ENCODE measurements at regions not wholly inside any gene's neighbourhood (a gene's known extent, or its start where the extent isn't known, plus 50 kb on each side); places are given as distances from the start of the nearest gene placed in this dataset.

DNA sequence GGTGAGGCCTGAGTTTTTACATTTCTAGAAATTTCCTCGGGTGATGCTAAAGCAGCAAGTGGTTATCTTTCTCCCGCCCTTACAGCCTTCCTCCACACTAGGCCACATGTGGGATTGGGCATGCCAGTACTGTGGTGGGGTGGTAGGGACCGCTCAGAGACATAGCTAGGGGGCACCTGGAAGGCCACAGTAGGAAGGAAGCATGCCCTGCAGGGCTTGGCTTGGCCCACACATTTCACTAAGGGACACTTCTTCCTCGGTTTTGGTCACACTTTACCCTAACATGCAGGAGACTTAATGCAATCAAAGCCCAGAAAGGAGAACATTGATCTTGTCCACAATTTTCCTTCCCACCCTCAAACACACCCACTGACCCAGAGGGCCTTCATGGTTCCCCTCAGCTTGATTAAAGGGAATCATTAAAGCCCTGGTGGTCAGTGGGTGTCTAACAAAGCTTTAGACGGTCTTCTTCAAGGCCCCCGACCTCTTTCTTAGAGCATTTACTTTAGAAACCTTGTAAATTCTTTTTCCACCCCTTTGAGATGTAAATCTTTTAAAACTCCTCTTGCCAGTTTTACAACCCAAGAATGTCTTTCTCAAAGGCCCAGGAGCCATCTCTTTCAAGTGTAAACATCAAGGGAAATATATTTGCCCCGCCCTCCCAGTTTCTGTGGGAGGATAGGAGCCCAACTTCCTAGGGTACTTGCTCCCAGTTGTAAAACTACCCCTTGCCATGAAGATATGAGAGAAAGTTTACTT lies 246.4 kb upstream of the PTBP2 start:
- TF ChIP-seq EP300 (IDR thresholded peaks at IDR 0.05; ENCODE audit: borderline replicate concordance in 1 of 2, low read depth in 1 of 2, low read length in 1 of 2) (no peak), TCF12 (IDR thresholded peaks at IDR 0.05) (no peak), MEF2A (IDR thresholded peaks at IDR 0.05; ENCODE audit: borderline replicate concordance, low read depth) (no peak), JUND (IDR thresholded peaks at IDR 0.05) (no peak), SMC3 (IDR thresholded peaks at IDR 0.05; ENCODE audit: low read depth, low read length) (no peak)
- TF ChIP-seq, protein P1, sequence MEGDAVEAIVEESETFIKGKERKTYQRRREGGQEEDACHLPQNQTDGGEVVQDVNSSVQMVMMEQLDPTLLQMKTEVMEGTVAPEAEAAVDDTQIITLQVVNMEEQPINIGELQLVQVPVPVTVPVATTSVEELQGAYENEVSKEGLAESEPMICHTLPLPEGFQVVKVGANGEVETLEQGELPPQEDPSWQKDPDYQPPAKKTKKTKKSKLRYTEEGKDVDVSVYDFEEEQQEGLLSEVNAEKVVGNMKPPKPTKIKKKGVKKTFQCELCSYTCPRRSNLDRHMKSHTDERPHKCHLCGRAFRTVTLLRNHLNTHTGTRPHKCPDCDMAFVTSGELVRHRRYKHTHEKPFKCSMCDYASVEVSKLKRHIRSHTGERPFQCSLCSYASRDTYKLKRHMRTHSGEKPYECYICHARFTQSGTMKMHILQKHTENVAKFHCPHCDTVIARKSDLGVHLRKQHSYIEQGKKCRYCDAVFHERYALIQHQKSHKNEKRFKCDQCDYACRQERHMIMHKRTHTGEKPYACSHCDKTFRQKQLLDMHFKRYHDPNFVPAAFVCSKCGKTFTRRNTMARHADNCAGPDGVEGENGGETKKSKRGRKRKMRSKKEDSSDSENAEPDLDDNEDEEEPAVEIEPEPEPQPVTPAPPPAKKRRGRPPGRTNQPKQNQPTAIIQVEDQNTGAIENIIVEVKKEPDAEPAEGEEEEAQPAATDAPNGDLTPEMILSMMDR (IDR thresholded peaks at IDR 0.05) = no peak
- TF ChIP-seq, protein P2, sequence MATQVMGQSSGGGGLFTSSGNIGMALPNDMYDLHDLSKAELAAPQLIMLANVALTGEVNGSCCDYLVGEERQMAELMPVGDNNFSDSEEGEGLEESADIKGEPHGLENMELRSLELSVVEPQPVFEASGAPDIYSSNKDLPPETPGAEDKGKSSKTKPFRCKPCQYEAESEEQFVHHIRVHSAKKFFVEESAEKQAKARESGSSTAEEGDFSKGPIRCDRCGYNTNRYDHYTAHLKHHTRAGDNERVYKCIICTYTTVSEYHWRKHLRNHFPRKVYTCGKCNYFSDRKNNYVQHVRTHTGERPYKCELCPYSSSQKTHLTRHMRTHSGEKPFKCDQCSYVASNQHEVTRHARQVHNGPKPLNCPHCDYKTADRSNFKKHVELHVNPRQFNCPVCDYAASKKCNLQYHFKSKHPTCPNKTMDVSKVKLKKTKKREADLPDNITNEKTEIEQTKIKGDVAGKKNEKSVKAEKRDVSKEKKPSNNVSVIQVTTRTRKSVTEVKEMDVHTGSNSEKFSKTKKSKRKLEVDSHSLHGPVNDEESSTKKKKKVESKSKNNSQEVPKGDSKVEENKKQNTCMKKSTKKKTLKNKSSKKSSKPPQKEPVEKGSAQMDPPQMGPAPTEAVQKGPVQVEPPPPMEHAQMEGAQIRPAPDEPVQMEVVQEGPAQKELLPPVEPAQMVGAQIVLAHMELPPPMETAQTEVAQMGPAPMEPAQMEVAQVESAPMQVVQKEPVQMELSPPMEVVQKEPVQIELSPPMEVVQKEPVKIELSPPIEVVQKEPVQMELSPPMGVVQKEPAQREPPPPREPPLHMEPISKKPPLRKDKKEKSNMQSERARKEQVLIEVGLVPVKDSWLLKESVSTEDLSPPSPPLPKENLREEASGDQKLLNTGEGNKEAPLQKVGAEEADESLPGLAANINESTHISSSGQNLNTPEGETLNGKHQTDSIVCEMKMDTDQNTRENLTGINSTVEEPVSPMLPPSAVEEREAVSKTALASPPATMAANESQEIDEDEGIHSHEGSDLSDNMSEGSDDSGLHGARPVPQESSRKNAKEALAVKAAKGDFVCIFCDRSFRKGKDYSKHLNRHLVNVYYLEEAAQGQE (IDR thresholded peaks at IDR 0.05; ENCODE audit: low read depth, low read length) = no peak

Data from SK-N-SH (cell line).